Endometrial microvascular endothelial cells (primary cell): ENCODE measurements at regions not wholly inside any gene's neighbourhood (a gene's known extent, or its start where the extent isn't known, plus 50 kb on each side); places are given as distances from the start of the nearest gene placed in this dataset.

ENCODE experiments used
- in situ Hi-C: cut with HindIII; loops from 2 replicates; pipeline ENCODE4 v1.10.0; 2017; ENCODE audit warnings: low sequenced_read_pairs, low pct_unique_long_range_greater_than_20kb; ENCODE audit errors: inconsistent ontology term

DNA sequence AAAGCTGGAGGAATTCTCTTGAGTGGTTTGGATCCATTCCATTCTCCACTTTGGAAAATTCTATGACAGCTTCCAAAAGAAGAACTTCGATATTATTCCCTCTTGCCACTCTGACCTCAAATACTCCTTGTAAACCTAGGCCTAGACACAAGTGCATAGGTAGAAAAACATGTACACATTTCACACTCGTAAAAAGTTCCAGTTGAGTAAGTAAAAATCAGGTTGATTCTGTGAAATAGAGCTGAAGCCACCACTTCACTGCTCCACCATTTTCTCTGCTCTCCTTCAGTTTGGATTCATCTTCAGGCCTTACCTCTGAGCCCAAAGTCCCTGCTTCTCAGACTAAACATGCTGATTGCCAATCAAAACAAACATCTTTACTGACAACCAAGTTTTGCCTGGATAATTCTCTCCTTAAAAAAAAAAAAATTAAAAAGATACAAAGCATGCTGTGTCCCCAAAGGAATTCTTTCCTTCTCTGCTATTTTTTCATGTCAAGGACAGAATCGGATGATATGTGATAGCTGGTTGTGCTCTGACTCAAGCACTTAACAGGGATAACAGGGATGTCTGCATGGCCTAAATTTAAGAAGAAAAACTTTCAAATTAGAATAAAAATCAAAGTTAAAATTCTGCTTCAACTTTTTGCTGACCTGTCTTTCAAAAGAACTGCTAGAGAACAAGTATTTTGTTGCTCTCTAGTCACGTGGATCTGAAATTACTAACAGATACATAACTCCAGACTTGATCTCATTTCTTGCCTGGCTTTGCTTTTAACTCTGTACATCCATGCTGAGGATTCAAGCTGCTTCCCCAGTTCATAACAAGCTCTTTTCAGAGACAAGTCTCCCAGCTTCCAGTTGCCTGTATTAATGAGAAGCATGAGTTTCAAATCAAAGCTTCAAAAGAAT is 420.9 kb upstream of the INTU start:
- in situ Hi-C loops, result no loop called here

DNA sequence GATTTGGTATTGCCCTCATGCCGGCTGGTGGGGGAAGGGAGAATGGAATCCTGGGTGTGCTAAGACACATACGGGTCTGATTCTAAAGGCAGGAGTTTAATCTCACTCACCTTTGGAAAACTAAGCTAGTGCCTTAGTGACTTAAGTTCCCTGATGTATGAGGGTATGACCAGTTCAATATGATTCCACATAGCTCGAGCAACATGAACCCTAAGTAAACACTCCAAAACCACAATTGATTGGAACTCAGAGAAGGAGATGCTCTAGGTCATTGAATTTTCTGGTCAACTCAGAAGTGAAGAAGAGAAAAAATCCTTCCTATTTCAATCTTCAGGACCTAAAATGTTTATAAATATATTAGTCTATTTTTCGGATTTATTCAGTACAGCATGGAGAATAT is 420.1 kb upstream of the INTU start:
- in situ Hi-C loops, result no loop called here

GRCh38 chr4:127214016-127214415 is 418.7 kb upstream of the INTU start:
- in situ Hi-C loops, result no loop called here

DNA sequence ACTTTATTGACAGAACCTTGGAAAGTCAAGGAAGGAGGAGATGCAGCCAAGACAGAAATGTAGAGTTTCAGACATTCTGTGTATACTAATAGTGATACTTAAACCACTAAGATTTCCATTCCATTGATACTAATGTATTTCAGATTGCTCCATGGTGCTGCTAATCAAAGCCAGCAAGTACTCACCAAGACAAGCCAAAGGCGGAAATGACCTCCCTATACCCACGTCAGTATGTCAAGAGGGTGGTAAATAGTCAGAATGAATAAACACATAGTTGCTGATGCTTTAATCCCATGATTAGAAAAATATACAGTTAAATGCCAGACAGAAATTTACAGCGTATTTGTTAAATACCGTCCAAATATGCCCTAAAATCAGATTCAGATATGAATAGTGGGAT is 417.8 kb upstream of the INTU start:
- in situ Hi-C loops, result no loop called here

DNA sequence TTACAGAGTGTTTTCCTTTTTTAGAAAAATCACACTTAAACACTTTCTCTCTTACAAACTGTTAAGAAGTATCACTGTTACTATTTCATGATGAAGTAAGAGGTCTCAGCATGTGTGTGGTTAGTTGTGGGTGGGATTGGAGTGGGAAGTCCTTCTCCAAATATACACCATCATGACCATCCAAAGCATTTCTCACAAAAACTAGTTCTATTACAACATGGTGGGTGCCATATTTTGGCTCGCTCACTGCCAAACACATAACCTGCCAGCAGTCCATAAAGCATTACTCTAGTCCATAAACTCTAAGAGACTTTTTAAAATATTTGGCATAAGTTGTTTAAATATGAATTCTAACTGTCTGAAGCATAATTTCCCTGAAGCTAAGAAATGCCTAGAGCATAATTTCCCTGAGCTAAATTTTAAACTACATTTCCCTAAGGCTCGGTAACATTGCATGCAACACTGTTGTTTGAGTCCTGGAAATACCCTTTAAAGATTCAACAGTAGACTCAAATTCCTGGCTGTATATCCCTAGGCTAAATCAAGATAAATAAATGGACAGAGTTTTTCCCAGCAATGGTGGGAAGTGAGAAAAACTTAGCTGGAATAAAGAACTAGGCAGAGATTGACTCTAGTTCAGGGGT is 415.0 kb upstream of the INTU start:
- in situ Hi-C loops, result no loop called here

DNA sequence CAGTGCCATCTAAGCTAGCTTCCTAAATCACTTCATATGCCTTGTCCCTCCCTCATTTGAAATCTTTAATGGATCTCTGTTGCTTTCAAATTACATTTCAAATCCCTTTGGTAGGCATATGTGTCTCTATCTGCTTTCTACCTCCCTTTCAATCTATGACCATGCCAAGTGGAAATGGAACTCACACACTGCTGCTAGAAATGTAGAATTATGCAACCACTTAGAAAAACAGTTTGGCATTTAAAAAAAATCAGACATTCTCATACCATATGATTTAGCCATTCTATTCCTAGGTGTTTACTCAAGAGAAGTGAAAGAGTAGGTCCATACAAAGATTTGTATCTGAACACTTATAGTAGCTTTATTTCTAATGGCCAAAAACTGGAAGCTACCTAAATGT is 413.5 kb upstream of the INTU start:
- in situ Hi-C loops, result no loop called here

DNA sequence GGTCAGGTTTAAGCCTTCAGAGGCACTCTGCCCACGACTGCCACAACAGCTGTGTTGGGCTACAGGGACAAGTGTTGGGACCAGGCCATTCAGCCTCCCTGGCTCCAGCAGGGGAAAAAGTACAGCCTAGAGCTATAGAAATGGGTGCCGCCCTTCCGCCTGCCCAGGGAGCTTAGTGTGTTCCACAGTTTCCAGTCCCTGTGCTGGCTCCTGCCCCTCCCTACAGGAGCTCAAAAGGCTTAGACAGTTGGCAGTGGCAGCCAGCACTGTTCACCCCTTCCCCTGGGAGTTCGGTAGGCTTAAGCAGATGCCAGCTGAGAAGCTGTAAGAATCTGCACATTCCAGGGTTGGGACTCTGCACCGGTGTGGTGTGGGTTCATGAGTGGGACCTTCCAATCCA is 408.2 kb upstream of the INTU start:
- in situ Hi-C loops, result no loop called here

DNA sequence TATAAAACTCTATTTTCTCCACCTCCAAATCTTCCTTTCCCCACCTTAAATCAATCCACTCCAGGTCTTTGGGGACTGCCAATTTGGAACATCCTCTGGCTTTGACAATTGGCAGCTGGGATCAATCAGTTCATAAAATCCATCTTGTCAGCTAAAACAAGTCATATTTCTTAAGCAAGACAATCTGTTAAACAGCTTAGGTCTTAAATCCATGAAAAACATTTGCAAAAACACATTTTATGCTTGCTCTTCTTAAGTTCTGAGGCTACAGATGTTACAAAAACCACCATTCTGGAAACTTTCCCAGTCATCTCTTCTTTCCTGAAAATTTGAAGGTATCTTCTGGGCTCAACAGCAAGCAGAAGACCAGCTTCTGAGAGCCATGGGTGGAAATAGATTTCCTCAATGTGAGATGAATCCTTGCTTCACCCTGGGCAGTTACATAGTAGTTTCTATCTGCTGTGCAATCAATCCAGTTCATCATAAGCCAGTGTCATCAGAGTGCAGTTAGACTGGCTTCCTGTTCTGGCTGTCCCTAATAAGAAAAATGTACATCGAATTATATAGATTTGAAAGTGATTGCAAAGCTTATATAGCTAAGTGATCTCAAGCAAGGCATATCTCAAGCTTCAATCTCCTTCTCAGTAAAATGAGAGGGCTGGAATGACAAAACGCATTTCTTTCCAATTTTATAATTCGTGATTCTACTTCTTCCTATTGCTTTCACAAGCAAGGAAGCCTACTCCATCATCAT is 402.7 kb upstream of the INTU start:
- in situ Hi-C loops, result no loop called here

GRCh38 chr4:127236889-127237288 is 395.9 kb upstream of the INTU start:
- in situ Hi-C loops, result no loop called here

DNA sequence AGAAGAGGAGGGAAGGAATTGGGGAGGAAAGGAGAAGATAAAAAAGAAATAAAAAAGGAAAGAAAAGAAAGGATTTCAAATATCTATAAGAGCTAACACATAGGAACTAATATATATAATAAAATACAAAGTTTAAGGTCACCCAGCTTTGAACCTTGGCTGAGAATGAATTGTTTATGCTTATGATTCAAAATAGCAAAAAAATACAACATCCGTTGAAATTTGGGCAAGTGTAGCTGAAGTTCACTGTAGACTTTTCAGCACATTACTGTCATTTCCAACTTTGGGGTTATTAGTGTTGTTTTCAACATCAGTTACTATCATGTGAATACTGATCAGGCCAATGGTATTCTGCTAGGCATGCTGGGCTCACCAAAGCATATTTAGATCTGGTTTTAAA is 395.2 kb upstream of the INTU start:
- in situ Hi-C loops, result no loop called here

DNA sequence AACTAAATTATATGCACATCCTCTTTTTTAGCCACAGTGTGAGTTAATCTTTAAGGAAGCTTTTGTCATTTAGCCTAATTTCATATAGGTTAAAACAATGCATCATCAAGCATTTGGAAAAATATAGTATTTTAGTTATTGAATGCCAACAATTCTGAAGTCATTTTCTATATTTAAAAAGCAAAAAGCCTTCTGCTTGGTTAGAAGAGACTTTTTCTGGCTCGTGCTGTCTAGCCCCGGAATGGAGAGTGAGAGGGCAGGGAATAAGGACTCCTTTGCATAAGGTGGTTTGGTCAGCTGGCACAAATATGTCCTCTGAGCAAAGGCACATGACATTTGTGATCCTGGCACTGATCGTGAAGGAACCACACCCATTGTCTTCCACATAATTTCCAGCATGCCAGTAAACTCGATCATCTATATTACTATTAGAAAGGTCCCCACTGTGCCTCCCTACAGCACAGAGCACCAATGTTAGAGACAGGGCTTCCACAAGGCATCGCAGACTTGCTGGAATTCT is 393.7 kb upstream of the INTU start:
- in situ Hi-C loops, result no loop called here

DNA sequence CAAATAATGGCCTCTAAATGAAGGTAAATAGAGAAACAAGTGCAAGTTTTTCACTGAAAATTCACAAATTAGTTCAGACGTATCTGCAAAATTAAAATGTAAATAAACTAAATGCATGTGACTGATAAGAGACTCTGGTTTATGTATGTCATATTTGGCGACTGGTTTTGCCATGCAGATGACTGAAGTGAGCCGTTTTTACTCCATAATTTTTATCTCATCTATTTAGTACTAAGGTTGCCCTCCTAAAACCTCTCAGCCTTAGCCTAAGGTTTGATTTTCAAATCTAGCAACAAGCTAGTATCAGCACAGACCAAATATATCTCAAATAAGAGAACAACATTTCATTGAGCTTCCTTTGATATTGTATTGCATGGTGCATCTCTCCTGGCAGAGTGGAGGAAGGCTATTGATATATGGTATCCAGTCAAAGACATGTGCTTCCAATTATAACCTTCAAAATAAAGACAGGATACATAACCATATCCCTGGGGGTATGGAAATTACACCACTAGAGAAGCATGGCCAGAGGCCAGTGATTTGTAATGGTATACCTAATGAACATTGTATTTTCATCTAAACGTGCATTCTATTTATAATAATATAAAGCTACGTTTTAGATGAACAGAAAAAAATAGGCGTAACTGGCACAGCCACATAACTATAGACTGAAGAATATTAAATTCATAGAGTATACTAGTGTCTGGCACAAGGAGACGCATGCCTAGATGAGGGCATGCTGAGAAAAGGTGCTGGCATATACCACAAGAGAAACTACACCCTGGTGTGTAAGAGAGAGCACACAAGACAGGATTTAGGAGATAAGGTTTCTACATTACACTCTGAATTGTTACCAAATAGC is 392.6 kb upstream of the INTU start:
- in situ Hi-C loops, result no loop called here

DNA sequence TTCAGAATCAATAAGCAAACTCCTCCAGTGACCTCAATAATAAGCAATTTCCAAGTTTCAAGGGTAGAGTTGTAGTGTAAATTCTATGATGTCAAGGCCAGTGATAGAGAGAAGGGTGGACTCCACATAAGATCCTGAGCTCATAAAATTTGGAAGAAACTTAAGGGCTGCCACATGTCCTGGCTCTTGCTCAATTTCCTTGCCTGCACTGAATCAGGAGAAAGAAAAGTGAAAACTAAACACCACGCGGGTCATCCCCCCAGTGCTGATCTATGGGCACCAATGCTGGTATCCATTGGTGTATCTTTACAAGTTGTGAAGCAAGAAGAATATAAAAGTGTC is 392.0 kb upstream of the INTU start:
- in situ Hi-C loops, result no loop called here

DNA sequence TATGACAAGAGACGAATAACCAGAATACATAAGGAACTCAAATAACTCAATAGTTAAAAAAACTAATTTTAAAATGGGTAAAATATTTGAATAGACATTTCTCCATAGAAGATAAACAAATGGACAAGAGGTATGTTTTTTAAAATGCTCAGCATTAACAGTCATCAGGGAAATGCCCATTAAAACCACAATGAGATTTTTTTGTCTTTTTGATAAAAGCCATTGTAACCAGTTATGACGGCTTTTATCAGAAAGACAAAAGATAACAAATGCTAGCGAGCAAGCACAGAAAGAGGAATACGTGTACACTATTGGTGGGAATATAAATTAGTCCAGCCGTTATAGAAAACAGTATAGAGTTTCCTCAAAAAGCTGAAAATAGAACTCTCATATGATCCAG is 388.2 kb upstream of the INTU start:
- in situ Hi-C loops, result no loop called here

DNA sequence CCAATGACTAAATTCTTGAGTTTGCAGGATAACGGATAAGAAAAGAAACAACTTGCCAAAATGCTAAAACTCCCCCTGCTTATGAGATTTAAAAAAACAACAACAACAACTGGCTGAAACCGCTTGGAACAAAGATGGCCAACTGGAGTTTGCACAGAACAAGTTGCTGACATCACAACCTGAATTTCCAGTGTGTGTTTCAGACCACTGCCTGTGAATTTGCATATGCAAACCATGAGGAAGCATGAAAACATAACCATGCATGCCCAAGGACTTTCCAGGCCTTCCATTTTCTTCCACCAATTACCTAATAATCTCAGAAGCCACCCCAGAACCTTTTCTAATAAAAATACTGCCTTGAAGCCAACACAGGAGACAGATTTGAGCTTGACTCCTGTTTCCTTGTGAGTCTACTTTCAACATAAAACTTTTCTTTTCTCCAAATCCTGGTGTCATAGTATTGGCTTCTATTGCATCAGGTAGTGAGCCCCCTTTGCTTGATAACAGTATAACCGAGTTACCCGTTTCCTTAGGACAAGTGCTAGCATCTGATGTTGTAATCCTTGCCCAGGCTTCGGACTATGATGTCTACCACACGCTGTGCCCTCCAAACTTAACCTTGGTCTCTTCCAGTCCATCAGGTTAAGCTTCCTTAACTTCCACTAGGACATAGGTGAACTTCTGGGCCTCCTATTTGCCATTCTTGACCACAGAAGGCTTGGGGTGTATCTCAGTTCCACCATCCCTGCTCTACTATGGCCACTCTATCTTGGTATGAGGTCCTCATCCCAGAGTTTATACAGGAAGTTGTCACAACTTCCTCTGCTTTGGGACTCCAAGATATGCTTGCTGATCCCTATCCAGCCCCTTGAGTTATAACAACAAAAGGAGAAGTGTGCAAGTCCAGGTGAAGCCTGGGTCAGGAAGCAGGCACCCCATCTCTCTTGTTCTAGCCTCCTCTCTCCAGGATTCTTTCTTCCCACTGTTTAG is 385.5 kb upstream of the INTU start:
- in situ Hi-C loops, result no loop called here

GRCh38 chr4:127249066-127249766 is 383.5 kb upstream of the INTU start:
- in situ Hi-C loops, result no loop called here

DNA sequence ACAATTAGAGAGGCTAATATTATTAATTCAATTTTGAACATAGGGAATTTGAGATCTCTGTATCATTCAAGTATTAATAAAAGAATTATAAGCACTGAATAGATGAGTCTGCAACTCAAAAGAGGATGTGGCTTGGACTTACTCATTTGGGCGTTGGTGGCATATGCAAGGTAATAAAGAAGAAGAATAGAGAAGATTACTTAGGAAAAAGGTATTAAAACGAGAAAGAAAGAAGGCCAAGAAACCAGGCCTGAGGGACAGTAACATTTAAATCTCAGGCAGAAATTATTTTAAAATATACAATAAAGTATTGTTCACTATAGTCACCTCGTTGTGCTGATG is 383.0 kb upstream of the INTU start:
- in situ Hi-C loops, result no loop called here
